Lung (tissue), 11 donors: ENCODE measurements at regions not wholly inside any gene's neighbourhood (a gene's known extent, or its start where the extent isn't known, plus 50 kb on each side); places are given as distances from the start of the nearest gene placed in this dataset.

Experiments used
- ATAC-seq: fragments of 200-7000 bp; cut with Tn5 transposase; one replicate; pipeline ENCODE4 v1.9.1; 2020; ENCODE audit warnings: moderate number of reproducible peaks; ENCODE audit not compliant: insufficient read depth, low FRiP score
- DNase-seq, 3 donors: peaks; one replicate each; pipeline ENCODE4 v3.0.0-alpha.2; 2013 to 2017
- H3K27ac ChIP-seq, 2 donors: one replicate each; pipeline ENCODE4 v1.5.1; 2013; ENCODE audit warnings: mild to moderate bottlenecking in 2 of 2, moderate library complexity in 2 of 2, control low read depth in 1 of 2, inconsistent platforms in 1 of 2, low read depth in 1 of 2, low read length in 1 of 2
- H3K27me3 ChIP-seq, 3 donors: one replicate each; pipeline ENCODE4 v1.5.1; 2013; ENCODE audit warnings: low read length in 2 of 3; ENCODE audit not compliant: control insufficient read depth in 3 of 3, insufficient read depth in 3 of 3
- H3K36me3 ChIP-seq, 4 donors: one replicate each; pipeline ENCODE4 v1.5.1; 2013; ENCODE audit warnings: low read length in 4 of 4, mild to moderate bottlenecking in 1 of 4, moderate library complexity in 1 of 4; ENCODE audit not compliant: control insufficient read depth in 4 of 4, insufficient read depth in 4 of 4
- H3K4me1 ChIP-seq, 5 donors: one replicate each; pipeline ENCODE4 v1.5.1; 2013; ENCODE audit warnings: low read length in 5 of 5, mild to moderate bottlenecking in 2 of 5, moderate library complexity in 1 of 5; ENCODE audit not compliant: control insufficient read depth in 5 of 5, insufficient read depth in 5 of 5
- H3K4me3 ChIP-seq: one replicate; pipeline ENCODE4 v1.5.1; 2013; ENCODE audit warnings: mild to moderate bottlenecking, control low read depth, moderate library complexity
- H3K9ac ChIP-seq, 2 donors: one replicate each; pipeline ENCODE4 v1.5.1; 2013; ENCODE audit warnings: low read length in 2 of 2, control low read depth in 1 of 2; ENCODE audit not compliant: insufficient read depth in 1 of 2
- H3K9me3 ChIP-seq, 4 donors: one replicate each; pipeline ENCODE4 v1.5.1; 2013; ENCODE audit warnings: low read length in 3 of 4, mild to moderate bottlenecking in 1 of 4, moderate library complexity in 1 of 4; ENCODE audit not compliant: control insufficient read depth in 4 of 4, insufficient read depth in 3 of 4
- CTCF ChIP-seq: IDR thresholded peaks from 2 replicates; pipeline ENCODE4 v1.5.1; 2012; ENCODE audit warnings: mild to moderate bottlenecking; ENCODE audit errors: control extremely low read depth, extremely low read depth
- WGBS, 2 donors: extraction: QIAGEN DNeasy Blood & Tissue Kit; methylation state at CpG; one replicate each; pipeline ENCODE4 v1.1.7; 2013; 5-methylcytosine and 5-hydroxymethylcytosine counted together
- donor health status: control.
- donor health status: control.
- donor health status: Bipolar disorder and iron deficiency.
- donor health status: healthy.
- donor health status: DM: yes; HTN: yes; CAD: no.

- no peak for TF ChIP-seq CTCF
- Histone ChIP-seq H3K4me1 (peaks cover 0 to 19% (median 1%) of the 10 kb centered on the region in 5 donors), H3K27me3 (peaks cover 0 to 2% (median 0%) of the 10 kb centered on the region in 3 donors), H3K27ac (peak overlapping the region in 1 of 2 donors; percentile 98), H3K36me3 (no peaks in the 10 kb centered on the region), H3K4me3 (no peak overlapping the region), H3K9ac (no peak overlapping the region), H3K9me3 (peaks cover 0 to 2% (median 0%) of the 10 kb centered on the region in 4 donors)
- 80 to 91% methylated on average over 2 of the region's 2 CpGs for WGBS, 2 donors
- DNase-seq (peak; percentile 15 to 33 (median 26)), ATAC-seq (no peak)
Observed at GRCh38 chr11:16603245-16603644, 135.2 kb upstream of the C11orf58 start.

- H3K36me3 ChIP-seq: no peaks in the 10 kb centered on the region
- H3K27me3 ChIP-seq: no peaks in the 10 kb centered on the region
- DNase-seq (no peak), ATAC-seq (no peak)
- H3K4me3 ChIP-seq: no peak overlapping the region
- no peaks in the 10 kb centered on the region for H3K9me3 ChIP-seq
- H3K9ac ChIP-seq: no peak overlapping the region
- H3K27ac ChIP-seq: no peak overlapping the region
- H3K4me1 ChIP-seq: peaks cover 0 to 12% (median 2%) of the 10 kb centered on the region in 5 donors
- no peak for TF ChIP-seq CTCF
- WGBS, 2 donors: 93 to 94% methylated on average over 7 of the region's 7 CpGs
Observed at GRCh38 chr11:16598906-16599305, 139.5 kb upstream of the C11orf58 start.

DNA sequence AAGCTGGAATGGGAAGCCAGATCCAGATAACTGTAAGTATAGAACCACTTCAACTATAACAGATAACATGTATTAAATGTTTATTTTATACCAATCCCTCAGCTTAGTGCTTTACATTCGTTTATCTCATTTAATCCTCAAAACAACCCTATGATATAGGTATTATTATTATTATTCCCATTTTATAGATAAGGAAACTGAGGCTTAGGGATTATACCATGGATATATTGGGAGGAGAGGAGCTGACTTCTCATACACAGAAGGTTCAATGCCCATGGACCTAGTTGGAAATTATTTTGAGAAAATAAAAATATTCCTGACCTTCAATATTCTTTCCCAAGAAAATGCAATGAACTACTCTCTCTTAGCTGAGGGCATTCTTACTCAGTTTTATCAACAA lies 140.4 kb upstream of the C11orf58 start:
- Histone ChIP-seq H3K27ac (no peak overlapping the region), H3K9me3 (no peaks in the 10 kb centered on the region), H3K4me1 (peaks cover 0 to 6% (median 0%) of the 10 kb centered on the region in 5 donors), H3K27me3 (no peaks in the 10 kb centered on the region), H3K4me3 (no peak overlapping the region), H3K36me3 (no peaks in the 10 kb centered on the region), H3K9ac (no peak overlapping the region)
- no peak for DNase-seq
- WGBS, 2 donors: 54 to 76% methylated on average over 1 of the region's 1 CpG
- no peak for TF ChIP-seq CTCF
- ATAC-seq: no peak

- peak in 2 of 3 donors; percentile 48 to 58 for DNase-seq
- Histone ChIP-seq H3K27ac (no peak overlapping the region), H3K9ac (no peak overlapping the region), H3K4me3 (no peak overlapping the region), H3K9me3 (no peaks in the 10 kb centered on the region), H3K4me1 (peaks cover 0 to 6% (median 0%) of the 10 kb centered on the region in 5 donors), H3K27me3 (no peaks in the 10 kb centered on the region), H3K36me3 (no peaks in the 10 kb centered on the region)
- TF ChIP-seq CTCF: no peak
- WGBS, 2 donors: 62 to 72% methylated on average over 2 of the region's 2 CpGs
- ATAC-seq: no peak
Observed at GRCh38 chr11:16596231-16596630, 142.2 kb upstream of the C11orf58 start.
